ENCODE measurements at regions not wholly inside any gene's neighbourhood (a gene's known extent, or its start where the extent isn't known, plus 50 kb on each side); places are given as distances from the start of the nearest gene placed in this dataset.

DNA sequence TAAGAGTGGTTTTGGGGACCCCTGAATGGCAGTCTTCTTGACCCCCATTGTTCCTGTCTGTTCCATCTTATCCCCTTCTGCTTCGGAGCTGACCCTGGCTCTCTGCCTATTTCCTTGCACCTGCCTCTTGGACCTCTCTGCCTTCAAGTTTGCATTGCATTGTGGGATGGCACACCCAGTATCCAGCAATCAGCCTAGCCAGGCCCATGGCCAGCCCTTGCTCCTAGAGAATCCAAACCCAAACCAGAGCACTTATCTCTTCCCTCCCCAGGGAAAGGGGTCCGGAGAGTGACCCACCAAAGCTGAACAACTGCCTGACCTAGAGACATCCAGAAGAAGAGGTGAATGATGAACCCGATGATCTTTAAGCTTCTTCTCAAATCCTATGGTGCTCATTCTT, 607.3 kb upstream of the CADM1 start:
- Histone ChIP-seq H3K9ac (ENCODE audit: insufficient read depth, low read depth, low read length) (no peak overlapping the region), H3K4me3 (replicated peaks in 1 of 3; ENCODE audit: insufficient read depth in 1 of 3, low read depth in 2 of 3, low read length in 3 of 3) (no peak overlapping the region), H2AFZ (ENCODE audit: low read length) (no peak overlapping the region), H3K9me3 (ENCODE audit: low read length) (peaks cover 5% of the 10 kb centered on the region; the same call in 1 of the 2 replicates), H4K20me1 (ENCODE audit: insufficient read depth, low read length) (no peaks in the 10 kb centered on the region), H3K4me1 (ENCODE audit: insufficient read depth, low read length) (no peaks in the 10 kb centered on the region), H3K27ac (ENCODE audit: extremely low read length, insufficient read depth, low read length) (no peak overlapping the region), H3K4me2 (ENCODE audit: low read depth, low read length) (no peak overlapping the region), H3K27me3 (ENCODE audit: control insufficient read depth in 1 of 2, insufficient read depth in 2 of 2, low read length in 2 of 2) (peaks cover 0 to 5% of the 10 kb centered on the region in 2 experiments; a peak in 2 of 5 replicates), H3K79me2 (ENCODE audit: insufficient read depth, low read length) (no peaks in the 10 kb centered on the region), H3K36me3 (replicated peaks in 1 of 2; ENCODE audit: control insufficient read depth in 1 of 2, insufficient read depth in 2 of 2, low read length in 2 of 2) (no peaks in the 10 kb centered on the region)
- intact Hi-C loops (cut with micrococcal nuclease; ENCODE audit: unreplicated experiment): no loop called here
- TF ChIP-seq ZNF713 (CRISPR knock-in tag; IDR thresholded peaks at IDR 0.05): no peak
- no peak for TF ChIP-seq NFKB2 (CRISPR knock-in tag; IDR thresholded peaks at IDR 0.05; ENCODE audit: borderline replicate concordance)
- TF ChIP-seq HES4 (CRISPR knock-in tag; IDR thresholded peaks at IDR 0.05; ENCODE audit: borderline replicate concordance): no peak
- TF ChIP-seq ZNF335 (CRISPR knock-in tag; IDR thresholded peaks at IDR 0.05): no peak
- TF ChIP-seq, protein P1, sequence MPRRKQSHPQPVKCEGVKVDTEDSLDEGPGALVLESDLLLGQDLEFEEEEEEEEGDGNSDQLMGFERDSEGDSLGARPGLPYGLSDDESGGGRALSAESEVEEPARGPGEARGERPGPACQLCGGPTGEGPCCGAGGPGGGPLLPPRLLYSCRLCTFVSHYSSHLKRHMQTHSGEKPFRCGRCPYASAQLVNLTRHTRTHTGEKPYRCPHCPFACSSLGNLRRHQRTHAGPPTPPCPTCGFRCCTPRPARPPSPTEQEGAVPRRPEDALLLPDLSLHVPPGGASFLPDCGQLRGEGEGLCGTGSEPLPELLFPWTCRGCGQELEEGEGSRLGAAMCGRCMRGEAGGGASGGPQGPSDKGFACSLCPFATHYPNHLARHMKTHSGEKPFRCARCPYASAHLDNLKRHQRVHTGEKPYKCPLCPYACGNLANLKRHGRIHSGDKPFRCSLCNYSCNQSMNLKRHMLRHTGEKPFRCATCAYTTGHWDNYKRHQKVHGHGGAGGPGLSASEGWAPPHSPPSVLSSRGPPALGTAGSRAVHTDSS (CRISPR knock-in tag; conservative IDR thresholded peaks at IDR 0.05): no peak
- no peak for TF ChIP-seq SMYD3 (CRISPR knock-in tag; IDR thresholded peaks at IDR 0.05)
- no peak for TF ChIP-seq ZNF329 (CRISPR knock-in tag; IDR thresholded peaks at IDR 0.05; ENCODE audit: low read depth)
- no peak for TF ChIP-seq FLYWCH1 (CRISPR knock-in tag; IDR thresholded peaks at IDR 0.05)
- TF ChIP-seq KDM1A (CRISPR knock-in tag; IDR thresholded peaks at IDR 0.05): no peak
- no peak for TF ChIP-seq RBM39 (IDR thresholded peaks at IDR 0.05; ENCODE audit: low read depth, low read length, poor library complexity, severe bottlenecking)
- TF ChIP-seq, protein P2, sequence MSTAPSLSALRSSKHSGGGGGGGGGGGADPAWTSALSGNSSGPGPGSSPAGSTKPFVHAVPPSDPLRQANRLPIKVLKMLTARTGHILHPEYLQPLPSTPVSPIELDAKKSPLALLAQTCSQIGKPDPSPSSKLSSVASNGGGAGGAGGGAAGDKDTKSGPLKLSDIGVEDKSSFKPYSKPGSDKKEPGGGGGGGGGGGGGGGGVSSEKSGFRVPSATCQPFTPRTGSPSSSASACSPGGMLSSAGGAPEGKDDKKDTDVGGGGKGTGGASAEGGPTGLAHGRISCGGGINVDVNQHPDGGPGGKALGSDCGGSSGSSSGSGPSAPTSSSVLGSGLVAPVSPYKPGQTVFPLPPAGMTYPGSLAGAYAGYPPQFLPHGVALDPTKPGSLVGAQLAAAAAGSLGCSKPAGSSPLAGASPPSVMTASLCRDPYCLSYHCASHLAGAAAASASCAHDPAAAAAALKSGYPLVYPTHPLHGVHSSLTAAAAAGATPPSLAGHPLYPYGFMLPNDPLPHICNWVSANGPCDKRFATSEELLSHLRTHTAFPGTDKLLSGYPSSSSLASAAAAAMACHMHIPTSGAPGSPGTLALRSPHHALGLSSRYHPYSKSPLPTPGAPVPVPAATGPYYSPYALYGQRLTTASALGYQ (CRISPR knock-in tag; IDR thresholded peaks at IDR 0.05): no peak
- ChIA-PET CTCF (ENCODE audit: low intra/inter-chr PET ratio, low total read pairs) (no interaction called here), POLR2A (no interaction called here)
- no TSS peak for BruUV-seq (replicated peaks)
- WGBS (ENCODE audit: low lambda C conversion rate): 19% methylated on average over 3 of the region's 3 CpGs
- ATAC-seq (no peak), DNase-seq (ENCODE audit: low spot score) (no peak), FAIRE-seq (no peak)
- in situ Hi-C loops (cut with HindIII; ENCODE audit: extremely low pct_ligation_motif_present, low pct_unique_long_range_greater_than_20kb): no loop called here

Measured in HepG2 (cell line).